ENCODE measurements at regions not wholly inside any gene's neighbourhood (a gene's known extent, or its start where the extent isn't known, plus 50 kb on each side); places are given as distances from the start of the nearest gene placed in this dataset.

GRCh38 chr6:86453232-86453631, 484.1 kb upstream of the HTR1E start:
- Mint-ChIP-seq H3K27me3 (ENCODE audit: low read depth) (no peaks in the 10 kb centered on the region), H3K27ac (no peak overlapping the region), H3K9me3 (peaks cover 24 to 34% of the 10 kb centered on the region in 2 experiments), H3K36me3 (ENCODE audit: insufficient read depth in 1 of 3, low read depth in 3 of 3) (peaks cover 5 to 19% (median 14%) of the 10 kb centered on the region in 3 experiments), H3K4me3 (no peak overlapping the region), H3K4me1 (peaks cover 0 to 3% of the 10 kb centered on the region in 2 experiments; a peak in 2 of 4 replicates)
- no peak overlapping the region for H3K23ac ChIP-seq (ENCODE audit: insufficient read length, low read depth, low read length)
- H4K91ac ChIP-seq (ENCODE audit: insufficient read length, low read depth, low read length), result no peak overlapping the region
- no peak overlapping the region for H2BK12ac ChIP-seq (ENCODE audit: insufficient read length, low read depth, low read length)
- H2BK15ac ChIP-seq (ENCODE audit: low read depth, low read length), result no peak overlapping the region
- no peak overlapping the region for H3K18ac ChIP-seq (ENCODE audit: insufficient read length, low read depth, low read length)
- H3K23me2 ChIP-seq (ENCODE audit: insufficient read length, low read depth, low read length, poor library complexity, severe bottlenecking), result no peaks in the 10 kb centered on the region
- H4K20me1 ChIP-seq (ENCODE audit: control insufficient read depth, insufficient read depth, insufficient read length), result no peaks in the 10 kb centered on the region
- H3K79me1 ChIP-seq (ENCODE audit: insufficient read depth, low read depth, low read length, poor library complexity, severe bottlenecking), result no peaks in the 10 kb centered on the region
- no peak overlapping the region for H2BK120ac ChIP-seq (ENCODE audit: low read depth, low read length, poor library complexity, severe bottlenecking)
- no peak overlapping the region for H3K56ac ChIP-seq (ENCODE audit: insufficient read length, low read depth, low read length)
- H4K5ac ChIP-seq (ENCODE audit: insufficient read length, low read depth, low read length), result no peak overlapping the region
- H3K4me1 ChIP-seq (ENCODE audit: insufficient read depth, low read length), result no peaks in the 10 kb centered on the region
- no peaks in the 10 kb centered on the region for H3K79me2 ChIP-seq (ENCODE audit: insufficient read depth, low read length)
- WGBS (ENCODE audit: extremely low coverage, insufficient read length, low lambda C conversion rate), result no CpG with 5 or more reads among the region's 1 CpG
- H4K8ac ChIP-seq (replicated peaks; ENCODE audit: insufficient read length, low read depth, low read length), result no peak overlapping the region
- no peak overlapping the region for H2AK5ac ChIP-seq (ENCODE audit: insufficient read length, low read length)
- no peak overlapping the region for H2AFZ ChIP-seq (ENCODE audit: low read length)
- no peak overlapping the region for H3K27ac ChIP-seq (ENCODE audit: insufficient read length, low read depth, low read length)
- no peak overlapping the region for H3K14ac ChIP-seq (ENCODE audit: insufficient read depth, low read length)
- no peak overlapping the region for H3T11ph ChIP-seq (ENCODE audit: low read length)
- H3K4ac ChIP-seq (ENCODE audit: low read depth, low read length), result no peak overlapping the region
- no peak for DNase-seq
- peaks cover 7% of the 10 kb centered on the region for H3K9me3 ChIP-seq (ENCODE audit: control insufficient read depth, low read depth, low read length)
- no peak overlapping the region for H3K9ac ChIP-seq (ENCODE audit: extremely low read depth, insufficient read length, low read length)
- H2BK20ac ChIP-seq (ENCODE audit: low read depth, low read length, poor library complexity, severe bottlenecking), result no peak overlapping the region
- no peak overlapping the region for H3K4me2 ChIP-seq (ENCODE audit: insufficient read depth, insufficient read length, low read length)
- H3K27me3 ChIP-seq (ENCODE audit: insufficient read depth, low read length), result no peaks in the 10 kb centered on the region
- no peak overlapping the region for H2BK5ac ChIP-seq (ENCODE audit: insufficient read length, low read length)
- TF ChIP-seq, protein P1, sequence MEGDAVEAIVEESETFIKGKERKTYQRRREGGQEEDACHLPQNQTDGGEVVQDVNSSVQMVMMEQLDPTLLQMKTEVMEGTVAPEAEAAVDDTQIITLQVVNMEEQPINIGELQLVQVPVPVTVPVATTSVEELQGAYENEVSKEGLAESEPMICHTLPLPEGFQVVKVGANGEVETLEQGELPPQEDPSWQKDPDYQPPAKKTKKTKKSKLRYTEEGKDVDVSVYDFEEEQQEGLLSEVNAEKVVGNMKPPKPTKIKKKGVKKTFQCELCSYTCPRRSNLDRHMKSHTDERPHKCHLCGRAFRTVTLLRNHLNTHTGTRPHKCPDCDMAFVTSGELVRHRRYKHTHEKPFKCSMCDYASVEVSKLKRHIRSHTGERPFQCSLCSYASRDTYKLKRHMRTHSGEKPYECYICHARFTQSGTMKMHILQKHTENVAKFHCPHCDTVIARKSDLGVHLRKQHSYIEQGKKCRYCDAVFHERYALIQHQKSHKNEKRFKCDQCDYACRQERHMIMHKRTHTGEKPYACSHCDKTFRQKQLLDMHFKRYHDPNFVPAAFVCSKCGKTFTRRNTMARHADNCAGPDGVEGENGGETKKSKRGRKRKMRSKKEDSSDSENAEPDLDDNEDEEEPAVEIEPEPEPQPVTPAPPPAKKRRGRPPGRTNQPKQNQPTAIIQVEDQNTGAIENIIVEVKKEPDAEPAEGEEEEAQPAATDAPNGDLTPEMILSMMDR (conservative IDR thresholded peaks at IDR 0.05), result no peak
